HG02852 (cell line): ENCODE measurements at regions not wholly inside any gene's neighbourhood (a gene's known extent, or its start where the extent isn't known, plus 50 kb on each side); places are given as distances from the start of the nearest gene placed in this dataset.
"Not testable (repeated sequence)": the region's sequence is repeated elsewhere in the genome, so short reads cannot be mapped to it uniquely, and the experiment has no call there.

Experiments
- ATAC-seq: cut with Tn5 transposase; IDR thresholded peaks from one replicate; pipeline ENCODE4 v1.9.1; 2021; ENCODE audit warnings: mild to moderate bottlenecking, moderate library complexity; ENCODE audit not compliant: unreplicated experiment

DNA sequence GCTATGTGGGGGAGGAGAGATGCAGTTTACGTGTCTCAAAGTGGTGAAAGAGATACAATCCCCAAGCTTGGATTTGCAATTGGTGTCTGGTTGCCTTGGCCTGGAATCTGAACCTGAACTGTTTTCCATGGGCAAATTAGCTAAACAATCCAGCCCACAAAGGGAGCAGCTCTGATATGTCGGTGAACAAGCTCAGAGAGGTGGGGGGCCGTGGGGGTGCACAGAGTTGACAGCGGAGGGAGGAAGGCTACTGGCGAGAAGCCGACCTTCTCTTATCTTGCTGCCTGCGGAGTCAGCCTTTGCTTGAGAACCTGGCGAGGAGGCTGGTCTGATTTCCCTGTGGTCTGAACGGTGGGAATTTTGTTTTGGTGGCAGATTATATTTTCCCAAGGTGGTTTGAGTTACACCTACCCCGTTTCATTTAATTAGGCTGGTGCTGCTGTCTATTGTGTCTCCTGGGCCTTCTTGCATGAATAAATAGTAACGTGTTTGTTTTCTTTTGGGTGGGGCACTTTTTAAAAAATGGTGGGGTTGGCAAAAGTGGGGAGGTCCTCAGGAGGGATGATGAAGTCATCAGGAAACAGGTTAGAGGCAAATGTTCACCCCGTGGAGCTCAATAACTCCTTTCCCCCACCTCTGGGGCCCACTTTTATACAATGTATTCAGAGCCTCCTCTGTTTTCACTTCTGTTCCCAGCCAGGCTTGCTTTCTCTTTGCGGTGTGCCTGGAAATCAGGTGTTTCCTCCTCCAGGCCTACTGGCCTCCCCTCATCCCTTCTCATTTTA lies 80.9 kb upstream of the IGFBP5 start:
- ATAC-seq = no peak

GRCh38 chr2:216775043-216775453 lies 79.7 kb upstream of the IGFBP5 start:
- ATAC-seq = no peak

- no peak for ATAC-seq
Observed at GRCh38 chr2:216774620-216775019, 79.3 kb upstream of the IGFBP5 start.

GRCh38 chr2:216774180-216774579 lies 78.8 kb upstream of the IGFBP5 start:
- ATAC-seq = no peak

- ATAC-seq = no peak
Observed at GRCh38 chr2:216773072-216773471, 77.7 kb upstream of the IGFBP5 start.

DNA sequence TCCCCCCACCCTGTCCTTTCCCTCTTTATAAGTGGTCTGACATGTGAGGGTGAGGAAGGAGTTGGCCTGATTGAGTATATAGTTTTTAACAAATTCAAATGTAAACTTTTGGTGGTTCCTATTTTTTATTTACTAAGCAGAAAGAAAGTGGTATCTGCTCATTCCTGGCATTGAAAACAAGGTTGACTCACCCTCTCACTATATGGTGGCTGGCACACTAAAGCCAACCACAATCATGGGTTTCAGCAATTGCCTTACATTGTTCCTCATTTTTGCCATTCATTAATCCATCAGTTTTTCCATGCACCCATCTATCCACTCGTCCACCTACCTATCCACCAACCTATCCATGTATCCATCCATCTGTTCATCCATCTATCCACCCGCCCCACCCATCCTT lies 75.4 kb upstream of the IGFBP5 start:
- no peak for ATAC-seq

- ATAC-seq = no peak
Observed at GRCh38 chr2:216770050-216770449, 74.7 kb upstream of the IGFBP5 start.

DNA sequence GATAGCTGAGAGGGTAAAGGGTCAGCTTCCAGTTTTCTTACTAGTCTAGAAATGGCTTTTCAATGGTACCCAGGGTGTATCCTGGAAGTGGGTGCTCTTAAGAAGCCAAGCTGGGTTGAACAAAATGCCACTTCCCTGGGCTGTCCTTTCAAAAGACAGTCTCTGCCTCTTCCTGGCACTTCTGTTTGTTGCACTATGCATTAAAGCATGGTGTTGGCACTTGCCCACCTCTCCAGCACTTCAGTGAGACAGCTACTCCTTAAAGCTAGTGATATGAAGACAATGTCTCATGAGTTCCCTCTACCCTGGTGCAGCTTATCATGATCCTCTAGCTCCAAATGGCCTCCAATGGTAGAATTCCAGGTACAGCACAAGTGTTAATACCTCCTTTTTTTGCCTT lies 74.3 kb upstream of the IGFBP5 start:
- no peak for ATAC-seq

DNA sequence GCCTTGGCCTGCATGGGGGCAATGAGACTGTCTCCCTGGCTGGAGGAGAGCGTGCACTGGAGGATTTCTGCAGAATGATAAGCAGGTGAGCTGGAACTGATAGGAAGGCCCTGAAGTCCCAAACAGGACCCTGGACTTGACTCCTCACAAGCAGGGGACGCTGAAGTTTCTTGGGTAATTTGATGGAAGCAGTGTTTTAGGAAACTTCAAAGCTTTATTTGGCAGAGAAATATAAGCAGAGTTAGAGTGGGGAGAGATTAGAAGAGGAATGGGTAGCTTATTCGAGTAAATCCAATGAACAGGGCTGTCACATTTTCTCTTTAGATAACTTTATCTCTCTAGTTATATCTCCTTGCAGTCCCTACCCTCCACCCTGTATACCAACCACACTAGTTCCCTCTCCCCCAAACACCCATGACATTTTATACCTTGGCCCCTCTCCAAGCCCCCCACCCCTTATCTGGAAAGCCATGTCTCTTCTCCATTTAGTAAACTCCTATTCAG lies 73.6 kb upstream of the IGFBP5 start:
- no peak for ATAC-seq

- no peak for ATAC-seq
Observed at GRCh38 chr2:216765761-216766262, 70.5 kb upstream of the IGFBP5 start.

DNA sequence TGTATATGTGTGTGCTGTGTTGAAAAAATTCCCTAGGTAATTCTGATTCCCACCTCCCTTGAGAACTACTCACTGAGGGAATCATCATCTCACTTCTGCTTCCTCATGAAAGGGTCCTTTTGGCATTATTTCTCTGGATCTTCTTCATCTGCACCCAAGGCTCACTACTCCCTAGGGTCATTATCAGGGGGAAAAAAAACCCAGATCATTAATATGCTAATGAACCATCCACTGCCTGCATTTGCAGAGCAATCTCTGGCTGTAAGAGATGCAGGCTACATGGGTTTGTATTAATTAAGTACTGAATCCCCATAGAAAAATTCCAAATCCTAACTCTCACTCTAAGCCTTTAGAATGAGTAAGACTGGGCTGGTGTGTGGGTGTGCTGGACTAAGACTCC lies 68.0 kb upstream of the IGFBP5 start:
- no peak for ATAC-seq

- ATAC-seq = no peak
Observed at GRCh38 chr2:216761809-216762208, 66.5 kb upstream of the IGFBP5 start.

GRCh38 chr2:216761133-216761532 lies 65.8 kb upstream of the IGFBP5 start:
- no peak for ATAC-seq

- no peak for ATAC-seq
Observed at GRCh38 chr2:216758256-216759155, 63.2 kb upstream of the IGFBP5 start.

DNA sequence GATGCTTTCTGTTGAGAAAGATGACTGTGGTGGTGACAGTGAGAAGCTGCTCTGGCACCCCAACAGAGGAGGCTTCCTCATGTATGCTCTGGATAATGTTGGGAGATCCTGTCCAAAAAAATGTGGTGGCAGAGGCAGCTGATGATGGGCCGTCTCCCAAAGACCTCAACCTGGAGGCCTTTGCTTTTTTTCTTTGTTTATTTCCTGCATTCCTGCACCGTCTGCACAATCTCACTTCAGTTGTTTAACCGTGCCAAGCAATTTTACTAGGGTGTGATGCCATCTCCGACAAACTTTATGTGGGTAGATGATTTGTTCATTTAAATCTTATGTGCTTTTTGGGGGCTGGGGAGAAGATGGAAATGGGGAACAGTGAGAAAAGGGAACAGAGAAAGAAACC lies 62.2 kb upstream of the IGFBP5 start:
- ATAC-seq = no peak

DNA sequence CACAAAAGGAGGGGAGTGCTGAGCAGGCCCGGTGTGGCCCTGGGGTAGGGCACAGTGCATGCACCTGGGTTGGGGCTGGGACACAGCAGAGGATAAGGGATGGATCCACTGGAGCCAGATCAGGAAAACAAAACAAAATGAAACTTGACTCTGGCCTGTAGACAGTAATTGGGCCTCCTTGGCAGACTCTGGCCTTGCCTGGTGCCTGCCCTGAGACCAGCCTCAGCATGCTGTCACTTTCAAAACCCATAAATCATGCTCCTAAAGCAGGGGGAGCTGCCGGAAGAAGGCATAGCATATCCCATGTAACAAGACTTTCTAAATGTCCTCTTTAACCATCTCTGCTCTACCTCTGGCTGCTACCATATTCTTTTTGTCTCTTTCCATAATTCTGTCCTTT lies 61.1 kb upstream of the IGFBP5 start:
- no peak for ATAC-seq

DNA sequence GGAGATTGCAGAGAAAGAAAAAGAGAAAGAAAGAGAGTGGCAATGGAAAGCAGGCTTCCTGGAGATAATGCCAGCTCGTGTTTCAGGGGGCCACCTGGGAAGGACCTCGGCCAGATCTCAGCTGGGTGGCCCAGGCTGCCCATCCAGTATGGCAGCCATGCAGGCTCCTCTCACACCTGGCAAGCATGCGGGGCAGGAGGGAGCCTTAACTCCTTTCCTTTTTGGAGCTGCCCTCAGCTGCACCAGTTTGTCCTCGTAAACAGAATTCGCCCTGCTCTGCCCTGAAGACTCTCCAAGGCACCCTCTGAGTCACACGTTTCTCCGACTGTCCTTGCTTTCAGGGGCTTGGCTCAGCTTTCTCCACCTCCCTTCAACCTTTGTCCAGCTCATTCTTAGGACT lies 59.5 kb upstream of the IGFBP5 start:
- ATAC-seq = no peak

- no peak for ATAC-seq
Observed at GRCh38 chr2:216754336-216754735, 59.0 kb upstream of the IGFBP5 start.

DNA sequence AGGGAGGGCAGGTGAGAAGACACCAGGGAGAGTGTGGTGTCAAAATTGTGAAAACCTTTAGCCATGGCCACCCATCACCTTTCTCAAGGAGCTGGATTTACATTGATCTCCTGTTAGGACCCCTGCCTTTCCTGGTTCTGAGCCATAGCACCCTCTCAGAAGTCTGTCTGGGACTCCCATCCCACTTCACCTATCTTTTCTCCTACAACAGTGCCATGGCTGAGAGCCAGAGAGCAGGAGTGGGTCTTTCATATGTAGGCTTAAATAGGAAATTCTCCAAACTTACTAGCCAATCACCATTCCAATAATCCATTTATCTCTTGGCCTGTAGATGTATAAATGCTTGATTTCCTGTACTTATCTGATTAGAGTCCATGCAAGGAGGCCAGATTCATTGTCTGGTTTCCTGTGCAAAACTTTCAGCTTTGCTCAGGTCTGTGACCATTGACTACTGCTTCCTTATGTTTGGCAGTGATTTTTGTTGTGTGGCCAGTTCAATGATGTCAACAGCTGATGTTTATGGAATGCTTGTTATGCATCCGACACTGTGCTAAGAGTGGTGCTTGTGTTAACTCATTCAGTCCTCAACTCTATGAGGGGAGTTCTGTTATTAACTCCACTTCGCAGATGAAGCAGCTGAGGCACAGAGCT lies 57.6 kb upstream of the IGFBP5 start:
- ATAC-seq = no peak

DNA sequence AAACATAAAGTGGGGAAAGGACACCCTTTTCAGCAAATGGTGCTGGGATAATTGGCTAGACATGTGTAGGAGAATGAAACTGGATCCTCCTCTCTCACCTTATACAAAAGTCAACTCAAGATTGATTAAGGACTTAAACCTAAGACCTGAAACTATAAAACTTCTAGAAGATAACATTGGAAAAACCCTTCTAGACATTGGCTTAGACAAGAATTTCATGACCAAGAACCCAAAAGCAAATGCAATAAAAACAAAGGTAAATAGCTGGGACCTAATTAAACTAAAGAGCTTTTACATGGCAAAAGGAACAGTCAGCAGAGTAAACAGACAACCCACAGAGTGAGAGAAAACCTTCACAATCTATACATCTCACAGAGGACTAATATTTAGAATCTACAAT lies 55.4 kb upstream of the IGFBP5 start:
- ATAC-seq = not testable (repeated sequence)

DNA sequence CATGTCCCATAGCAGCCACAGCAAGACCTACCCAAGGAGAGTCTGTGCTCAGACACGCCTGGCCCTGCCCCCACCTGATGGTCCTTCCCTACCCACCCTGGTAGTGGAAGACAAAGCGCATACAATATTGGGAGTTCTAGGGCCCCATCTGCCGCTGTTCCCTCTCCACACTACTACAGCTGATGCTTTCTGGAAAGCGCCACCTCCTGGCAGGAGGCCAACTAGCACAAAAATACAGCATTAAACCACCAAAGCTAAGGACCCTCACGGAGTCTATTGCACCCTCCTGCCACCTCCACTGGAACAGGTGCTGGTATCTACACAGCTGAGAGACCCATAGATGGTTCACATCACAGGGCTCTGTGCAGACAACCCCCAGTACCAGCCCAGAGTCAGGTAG lies 50.9 kb upstream of the IGFBP5 start:
- not testable (repeated sequence) for ATAC-seq
